Liver (tissue), 8 donors: ENCODE measurements at regions not wholly inside any gene's neighbourhood (a gene's known extent, or its start where the extent isn't known, plus 50 kb on each side); places are given as distances from the start of the nearest gene placed in this dataset.

Experiments used
- DNase-seq: peaks from one replicate; pipeline ENCODE4 v3.0.0-alpha.2; 2017; ENCODE audit warnings: low spot score
- H3K27ac ChIP-seq, 2 donors: one replicate each; pipeline ENCODE4 v1.7.0; 2013; ENCODE audit warnings: inconsistent platforms in 2 of 2, low read length in 2 of 2, control low read depth in 1 of 2, low read depth in 1 of 2, mild to moderate bottlenecking in 1 of 2
- H3K27me3 ChIP-seq, 4 donors: one replicate each; pipeline versions ENCODE4 v1.6.1 to v1.7.0; 2013; ENCODE audit warnings: low read length in 3 of 4, inconsistent platforms in 1 of 4, mild to moderate bottlenecking in 1 of 4, moderate library complexity in 1 of 4; ENCODE audit not compliant: control insufficient read depth in 4 of 4, insufficient read depth in 4 of 4
- H3K36me3 ChIP-seq, 4 donors: one replicate each; pipeline versions ENCODE4 v1.6.1 to v1.7.0; 2013; ENCODE audit warnings: low read length in 3 of 4, mild to moderate bottlenecking in 3 of 4, low read depth in 1 of 4, moderate library complexity in 1 of 4; ENCODE audit not compliant: control insufficient read depth in 4 of 4, insufficient read depth in 3 of 4
- H3K4me1 ChIP-seq, 4 donors: one replicate each; pipeline versions ENCODE4 v1.6.1 to v1.7.0; 2013; ENCODE audit warnings: low read length in 3 of 4, mild to moderate bottlenecking in 3 of 4, moderate library complexity in 1 of 4; ENCODE audit not compliant: control insufficient read depth in 4 of 4, insufficient read depth in 4 of 4
- H3K4me3 ChIP-seq, 3 donors: one replicate each; pipeline versions ENCODE4 v1.6.1 to v1.7.0; 2013; ENCODE audit warnings: low read length in 3 of 3, control low read depth in 1 of 3, low read depth in 1 of 3, mild to moderate bottlenecking in 1 of 3
- H3K9ac ChIP-seq, 2 donors: one replicate each; pipeline ENCODE4 v1.7.0; 2013; ENCODE audit warnings: low read length in 2 of 2, mild to moderate bottlenecking in 2 of 2, moderate library complexity in 2 of 2, control low read depth in 1 of 2, low read depth in 1 of 2
- H3K9me3 ChIP-seq, 4 donors: one replicate each; pipeline versions ENCODE4 v1.6.1 to v1.7.0; 2013; ENCODE audit warnings: low read length in 3 of 4; ENCODE audit not compliant: control insufficient read depth in 4 of 4
- CTCF ChIP-seq: fragments of 150-350 bp; IDR thresholded peaks from 2 replicates; pipeline ENCODE4 v1.5.1; 2017; ENCODE audit warnings: improper control_type of control experiment, low read depth, low read length; ENCODE audit not compliant: missing input control
- EGR1 ChIP-seq, 2 donors: IDR thresholded peaks; 2 replicates each; pipeline ENCODE4 v1.6.1; 2016 to 2018; ENCODE audit warnings: antibody characterized with exemption in 2 of 2, low read depth in 2 of 2
- FOXA1 ChIP-seq: IDR thresholded peaks from 2 replicates; pipeline ENCODE4 v1.6.1; 2016; ENCODE audit warnings: antibody characterized with exemption
- FOXA2 ChIP-seq: IDR thresholded peaks from 2 replicates; pipeline ENCODE4 v1.6.1; 2016; ENCODE audit warnings: antibody characterized with exemption
- GABPA ChIP-seq, 2 donors: IDR thresholded peaks in 1 of 2; conservative IDR thresholded peaks in 1 of 2; 2 replicates each; pipeline ENCODE4 v1.6.1; 2016; ENCODE audit warnings: antibody characterized with exemption in 2 of 2, mild to moderate bottlenecking in 1 of 2, moderate library complexity in 1 of 2
- HNF4A ChIP-seq, 2 donors: conservative IDR thresholded peaks; 2 replicates each; pipeline ENCODE4 v1.6.1; 2016; ENCODE audit warnings: antibody characterized with exemption in 2 of 2, mild to moderate bottlenecking in 2 of 2
- HNF4G ChIP-seq: IDR thresholded peaks from 2 replicates; pipeline ENCODE4 v1.6.1; 2016; ENCODE audit warnings: antibody characterized with exemption
- JUND ChIP-seq, 2 donors: IDR thresholded peaks; 2 replicates each; pipeline ENCODE4 v1.6.1; 2016; ENCODE audit warnings: antibody characterized with exemption in 2 of 2
- RAD21 ChIP-seq, 2 donors: IDR thresholded peaks; 2 replicates each; pipeline ENCODE4 v1.6.1; 2016; ENCODE audit warnings: antibody characterized with exemption in 2 of 2, mild to moderate bottlenecking in 2 of 2
- REST ChIP-seq: IDR thresholded peaks from 2 replicates; pipeline ENCODE4 v1.6.1; 2016; ENCODE audit warnings: antibody characterized with exemption, mild to moderate bottlenecking
- RXRA ChIP-seq, 2 donors: IDR thresholded peaks; 2 replicates each; pipeline ENCODE4 v1.6.1; 2017 to 2018; ENCODE audit warnings: antibody characterized with exemption in 2 of 2, mild to moderate bottlenecking in 1 of 2
- SP1 ChIP-seq: IDR thresholded peaks from 2 replicates; pipeline ENCODE4 v1.6.1; 2018; ENCODE audit warnings: antibody characterized with exemption, mild to moderate bottlenecking
- TAF1 ChIP-seq: conservative IDR thresholded peaks from 2 replicates; pipeline ENCODE4 v1.6.1; 2016; ENCODE audit warnings: antibody characterized with exemption, mild to moderate bottlenecking
- YY1 ChIP-seq: IDR thresholded peaks from 2 replicates; pipeline ENCODE4 v1.6.1; 2016; ENCODE audit warnings: antibody characterized with exemption, mild to moderate bottlenecking
- ZBTB33 ChIP-seq: IDR thresholded peaks from 2 replicates; pipeline ENCODE4 v1.6.1; 2016; ENCODE audit warnings: antibody characterized with exemption
- WGBS: extraction: QIAGEN DNeasy Blood & Tissue Kit; methylation state at CpG from one replicate; pipeline ENCODE4 v1.1.7; 2013; 5-methylcytosine and 5-hydroxymethylcytosine counted together
- TF ChIP-seq, protein P1 (sequence below): IDR thresholded peaks from 2 replicates; pipeline ENCODE4 v1.6.1; 2016; ENCODE audit warnings: antibody characterized with exemption
- donor health status: healthy.
- donor health status: healthy.
- donor health status: healthy.
- donor health status: healthy.
- donor health status: healthy.

- 75% methylated on average over 3 of the region's 3 CpGs for WGBS
- DNase-seq: no peak
Measured at GRCh38 chrX:25156832-25157231, 141.1 kb upstream of the ARX start.

DNA sequence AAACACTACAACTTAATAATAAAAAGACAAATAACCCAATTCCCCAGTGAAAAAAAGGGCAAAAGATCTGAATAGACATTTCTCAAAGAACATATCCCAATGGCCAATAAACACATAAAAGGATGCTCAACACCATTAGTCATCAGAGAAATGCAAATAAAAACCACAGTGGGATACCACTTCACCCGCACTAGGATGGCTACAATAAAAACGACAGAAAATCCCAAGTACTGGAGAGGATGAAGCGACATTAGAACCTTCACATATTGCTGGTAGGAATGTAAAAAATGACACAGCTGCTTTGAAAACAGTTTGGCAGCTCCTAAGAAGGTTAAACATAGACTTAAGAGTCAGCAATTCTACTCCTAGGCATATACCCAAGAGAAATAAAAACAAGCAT lies 140.6 kb upstream of the ARX start:
- no peak overlapping the region for H3K4me3 ChIP-seq
- no peak overlapping the region for H3K9ac ChIP-seq
- WGBS: 50% methylated on average over 3 of the region's 3 CpGs
- no peaks in the 10 kb centered on the region for H3K4me1 ChIP-seq
- DNase-seq: no peak
- no peaks in the 10 kb centered on the region for H3K36me3 ChIP-seq
- no peaks in the 10 kb centered on the region for H3K9me3 ChIP-seq
- peaks cover 0 to 3% (median 0%) of the 10 kb centered on the region in 4 donors for H3K27me3 ChIP-seq
- TF ChIP-seq RAD21 (IDR thresholded peaks at IDR 0.05) (no peak), TAF1 (no peak), YY1 (no peak), GABPA (IDR thresholded peaks at IDR 0.05 in 1 of 2, conservative IDR thresholded peaks at IDR 0.05 in 1 of 2) (no peak), HNF4A (conservative IDR thresholded peaks at IDR 0.05) (no peak), HNF4G (no peak), FOXA1 (no peak), EGR1 (IDR thresholded peaks at IDR 0.05; ENCODE audit: low read depth in 2 of 2) (no peak), ZBTB33 (no peak)
- H3K27ac ChIP-seq: no peak overlapping the region

More at GRCh38 chrX:25156832-25157231, 141.1 kb upstream of the ARX start:
- H3K9me3 ChIP-seq: no peaks in the 10 kb centered on the region
- H3K27me3 ChIP-seq: peaks cover 0 to 3% (median 0%) of the 10 kb centered on the region in 4 donors
- no peak overlapping the region for H3K4me3 ChIP-seq
- H3K4me1 ChIP-seq: no peaks in the 10 kb centered on the region
- H3K9ac ChIP-seq: no peak overlapping the region
- H3K36me3 ChIP-seq: no peaks in the 10 kb centered on the region
- no peak for TF ChIP-seq FOXA2
- TF ChIP-seq, protein P1, sequence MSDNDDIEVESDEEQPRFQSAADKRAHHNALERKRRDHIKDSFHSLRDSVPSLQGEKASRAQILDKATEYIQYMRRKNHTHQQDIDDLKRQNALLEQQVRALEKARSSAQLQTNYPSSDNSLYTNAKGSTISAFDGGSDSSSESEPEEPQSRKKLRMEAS: no peak
- TF ChIP-seq CTCF: no peak
- H3K27ac ChIP-seq: no peak overlapping the region

- Histone ChIP-seq H3K4me1 (no peaks in the 10 kb centered on the region), H3K27ac (no peak overlapping the region), H3K27me3 (peaks cover 0 to 3% (median 0%) of the 10 kb centered on the region in 4 donors), H3K36me3 (no peaks in the 10 kb centered on the region), H3K4me3 (no peak overlapping the region), H3K9me3 (no peaks in the 10 kb centered on the region), H3K9ac (no peak overlapping the region)
- DNase-seq: no peak
- 71% methylated on average over 3 of the region's 3 CpGs for WGBS
- TF ChIP-seq REST (no peak), TAF1 (no peak), CTCF (no peak), FOXA2 (no peak), JUND (IDR thresholded peaks at IDR 0.05) (no peak), ZBTB33 (no peak), RXRA (IDR thresholded peaks at IDR 0.05) (no peak), SP1 (no peak)
- TF ChIP-seq, protein P1: no peak
Measured at GRCh38 chrX:25154168-25154567, 138.4 kb upstream of the ARX start.
